ENCODE measurements at regions not wholly inside any gene's neighbourhood (a gene's known extent, or its start where the extent isn't known, plus 50 kb on each side); places are given as distances from the start of the nearest gene placed in this dataset.

DNA sequence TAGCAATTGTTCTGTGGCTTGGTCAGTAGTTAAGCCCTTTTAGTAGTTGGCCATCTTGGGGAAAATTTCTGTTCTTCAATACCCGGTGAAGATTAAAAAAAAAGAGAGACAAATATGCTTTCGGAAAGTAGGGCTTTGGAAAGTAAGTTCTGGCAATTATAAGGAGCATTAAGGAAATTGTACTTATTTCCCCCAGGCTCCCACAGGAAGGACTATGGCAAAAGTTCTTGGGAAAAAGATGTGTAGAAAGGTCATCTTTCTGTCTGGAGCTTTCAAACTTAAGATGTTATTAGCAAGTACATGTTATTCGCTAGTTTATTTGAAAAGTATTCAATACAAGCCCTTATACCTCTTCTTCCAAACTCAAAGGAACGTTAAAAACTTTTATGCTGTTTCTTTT lies 144.5 kb downstream of the MTX2 start:
- no TSS peak for BruUV-seq (replicated peaks)

GRCh38 chr2:176414641-176415040 lies 145.4 kb downstream of the MTX2 start:
- Histone ChIP-seq H4K20me1 (ENCODE audit: insufficient read depth, low read length) (no peaks in the 10 kb centered on the region), H2AFZ (ENCODE audit: low read length) (no peak overlapping the region), H3K4me2 (ENCODE audit: low read length) (no peak overlapping the region), H3K4me3 (ENCODE audit: low read depth, low read length, poor library complexity, severe bottlenecking) (no peak overlapping the region), H3K79me2 (ENCODE audit: insufficient read depth, low read depth, low read length) (no peaks in the 10 kb centered on the region), H3K36me3 (ENCODE audit: insufficient read depth, low read length) (no peaks in the 10 kb centered on the region), H3K9me2 (ENCODE audit: insufficient read depth, low read length) (no peaks in the 10 kb centered on the region), H3K27ac (ENCODE audit: low read depth, low read length, poor library complexity, severe bottlenecking) (no peak overlapping the region), H3K4me1 (ENCODE audit: insufficient read depth, low read length, poor library complexity, severe bottlenecking) (no peaks in the 10 kb centered on the region), H3K9me3 (ENCODE audit: low read length) (no peaks in the 10 kb centered on the region)
- CTCF ChIA-PET (ENCODE audit: unreplicated experiment): no interaction called here
- no peak for DNase-seq (ENCODE audit: low spot score)
- POLR2A ChIA-PET: no interaction called here
- BruUV-seq (replicated peaks): no TSS peak
- intact Hi-C loops (cut with micrococcal nuclease; ENCODE audit: unreplicated experiment): no loop called here
- TF ChIP-seq EZH2phosphoT487 (IDR thresholded peaks at IDR 0.05; ENCODE audit: borderline replicate concordance, low read depth, low read length): no peak
- TF ChIP-seq, protein P1, sequence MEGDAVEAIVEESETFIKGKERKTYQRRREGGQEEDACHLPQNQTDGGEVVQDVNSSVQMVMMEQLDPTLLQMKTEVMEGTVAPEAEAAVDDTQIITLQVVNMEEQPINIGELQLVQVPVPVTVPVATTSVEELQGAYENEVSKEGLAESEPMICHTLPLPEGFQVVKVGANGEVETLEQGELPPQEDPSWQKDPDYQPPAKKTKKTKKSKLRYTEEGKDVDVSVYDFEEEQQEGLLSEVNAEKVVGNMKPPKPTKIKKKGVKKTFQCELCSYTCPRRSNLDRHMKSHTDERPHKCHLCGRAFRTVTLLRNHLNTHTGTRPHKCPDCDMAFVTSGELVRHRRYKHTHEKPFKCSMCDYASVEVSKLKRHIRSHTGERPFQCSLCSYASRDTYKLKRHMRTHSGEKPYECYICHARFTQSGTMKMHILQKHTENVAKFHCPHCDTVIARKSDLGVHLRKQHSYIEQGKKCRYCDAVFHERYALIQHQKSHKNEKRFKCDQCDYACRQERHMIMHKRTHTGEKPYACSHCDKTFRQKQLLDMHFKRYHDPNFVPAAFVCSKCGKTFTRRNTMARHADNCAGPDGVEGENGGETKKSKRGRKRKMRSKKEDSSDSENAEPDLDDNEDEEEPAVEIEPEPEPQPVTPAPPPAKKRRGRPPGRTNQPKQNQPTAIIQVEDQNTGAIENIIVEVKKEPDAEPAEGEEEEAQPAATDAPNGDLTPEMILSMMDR (conservative IDR thresholded peaks at IDR 0.05; ENCODE audit: low read length): no peak

More for the DNA sequence above, 144.5 kb downstream of the MTX2 start:
- intact Hi-C loops (cut with micrococcal nuclease; ENCODE audit: unreplicated experiment): no loop called here
- ChIA-PET POLR2A (interaction anchor here (0.7 kb wide), 1 partner anchor 1421 kb away, joined by 4 read pairs; no protein-coding TSS in a partner anchor), CTCF (ENCODE audit: unreplicated experiment) (no interaction called here)
- H3K4me1 ChIP-seq (ENCODE audit: insufficient read depth, low read length, poor library complexity, severe bottlenecking): no peaks in the 10 kb centered on the region
- TF ChIP-seq EZH2phosphoT487 (IDR thresholded peaks at IDR 0.05; ENCODE audit: borderline replicate concordance, low read depth, low read length): no peak
- TF ChIP-seq, protein P1 (conservative IDR thresholded peaks at IDR 0.05; ENCODE audit: low read length): no peak
- H3K79me2 ChIP-seq (ENCODE audit: insufficient read depth, low read depth, low read length): no peaks in the 10 kb centered on the region
- H3K4me2 ChIP-seq (ENCODE audit: low read length): no peak overlapping the region
- no peaks in the 10 kb centered on the region for H4K20me1 ChIP-seq (ENCODE audit: insufficient read depth, low read length)
- no peaks in the 10 kb centered on the region for H3K9me3 ChIP-seq (ENCODE audit: low read length)
- no peak for DNase-seq (ENCODE audit: low spot score)
- no peaks in the 10 kb centered on the region for H3K9me2 ChIP-seq (ENCODE audit: insufficient read depth, low read length)
- H2AFZ ChIP-seq (ENCODE audit: low read length): no peak overlapping the region
- no peaks in the 10 kb centered on the region for H3K36me3 ChIP-seq (ENCODE audit: insufficient read depth, low read length)
- no peak overlapping the region for H3K27ac ChIP-seq (ENCODE audit: low read depth, low read length, poor library complexity, severe bottlenecking)
- H3K4me3 ChIP-seq (ENCODE audit: low read depth, low read length, poor library complexity, severe bottlenecking): no peak overlapping the region

DNA sequence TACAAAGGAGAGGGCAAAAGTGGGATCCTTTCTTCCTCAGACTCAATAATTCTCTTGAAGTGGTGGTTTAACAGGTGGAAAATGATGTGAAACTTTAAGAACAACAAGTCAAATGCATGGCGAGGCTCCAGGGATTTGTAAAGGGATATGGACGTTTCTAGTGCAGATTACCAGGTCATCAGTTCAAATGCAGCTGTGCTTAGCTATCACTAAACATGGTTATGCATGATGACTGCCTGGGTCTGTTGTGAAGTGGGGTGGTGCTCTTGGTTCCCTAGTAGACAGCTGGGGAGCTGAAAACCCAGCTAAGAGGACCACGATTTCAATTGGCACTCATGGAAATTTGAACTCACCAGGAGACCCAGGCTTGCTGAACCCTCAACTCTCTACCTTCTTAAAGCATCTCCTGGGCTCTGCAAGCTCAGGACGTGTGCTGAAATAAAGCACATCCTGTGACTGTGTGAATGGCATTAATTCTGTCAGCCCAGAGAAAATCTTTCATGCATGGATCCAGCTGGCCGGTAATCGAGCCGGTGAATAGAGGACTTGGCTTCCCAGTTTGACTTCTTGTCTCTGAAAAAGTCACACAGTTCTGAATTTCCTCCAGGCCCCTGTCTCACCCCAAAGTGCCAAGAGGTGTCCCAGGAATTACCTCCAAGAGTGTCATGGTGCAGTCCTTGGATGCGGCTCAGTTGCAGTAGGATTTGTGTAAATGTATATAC lies 146.1 kb downstream of the MTX2 start:
- H3K9me2 ChIP-seq (ENCODE audit: insufficient read depth, low read length): no peaks in the 10 kb centered on the region
- H3K79me2 ChIP-seq (ENCODE audit: insufficient read depth, low read depth, low read length): no peaks in the 10 kb centered on the region
- H3K4me1 ChIP-seq (ENCODE audit: insufficient read depth, low read length, poor library complexity, severe bottlenecking): no peaks in the 10 kb centered on the region
- no peak for DNase-seq (ENCODE audit: low spot score)
- ChIA-PET POLR2A (no interaction called here), CTCF (ENCODE audit: unreplicated experiment) (no interaction called here)
- H3K4me3 ChIP-seq (ENCODE audit: low read depth, low read length, poor library complexity, severe bottlenecking): no peak overlapping the region
- intact Hi-C loops (cut with micrococcal nuclease; ENCODE audit: unreplicated experiment): no loop called here
- no peaks in the 10 kb centered on the region for H3K9me3 ChIP-seq (ENCODE audit: low read length)
- TF ChIP-seq, protein P1 (conservative IDR thresholded peaks at IDR 0.05; ENCODE audit: low read length): no peak
- TF ChIP-seq EZH2phosphoT487 (IDR thresholded peaks at IDR 0.05; ENCODE audit: borderline replicate concordance, low read depth, low read length): no peak
- H3K4me2 ChIP-seq (ENCODE audit: low read length): no peak overlapping the region
- no peaks in the 10 kb centered on the region for H3K36me3 ChIP-seq (ENCODE audit: insufficient read depth, low read length)
- no peak overlapping the region for H2AFZ ChIP-seq (ENCODE audit: low read length)
- no peaks in the 10 kb centered on the region for H4K20me1 ChIP-seq (ENCODE audit: insufficient read depth, low read length)
- no peak overlapping the region for H3K27ac ChIP-seq (ENCODE audit: low read depth, low read length, poor library complexity, severe bottlenecking)
- BruUV-seq (replicated peaks): no TSS peak
